Activated T-helper 2 cell treated with anti-CD3 and anti-CD28 coated beads, Interferon-gamma antibody, Interleukin-2, Interleukin-4, amounts not matched to agents 10 μg/mL and 5 μg/mL and 100 μg/mL, durations not matched to agents 14 hours and 24 hours and 36 hours (primary cell): ENCODE measurements at regions not wholly inside any gene's neighbourhood (a gene's known extent, or its start where the extent isn't known, plus 50 kb on each side); places are given as distances from the start of the nearest gene placed in this dataset.
A peak's percentile ranks its signal among the peaks of the same experiment; 100 is the strongest.
"Not testable (repeated sequence)": the region's sequence is repeated elsewhere in the genome, so short reads cannot be mapped to it uniquely, and the experiment has no call there.

ENCODE experiments used
- DNase-seq: peaks from one replicate; pipeline ENCODE4 v3.0.0; 2021; ENCODE audit warnings: low spot score
- H3K27ac Mint-ChIP-seq: one replicate; pipeline ENCODE4 v1.8.0; 2021; ENCODE audit warnings: mixed read lengths
- H3K27me3 Mint-ChIP-seq: one replicate; pipeline ENCODE4 v1.8.0; 2021; ENCODE audit warnings: low read depth, mixed read lengths
- H3K36me3 Mint-ChIP-seq: one replicate; pipeline ENCODE4 v1.8.0; 2021; ENCODE audit warnings: low read depth, mixed read lengths
- H3K4me1 Mint-ChIP-seq: one replicate; pipeline ENCODE4 v1.8.0; 2021; ENCODE audit warnings: low read depth, mixed read lengths
- H3K4me3 Mint-ChIP-seq: one replicate; pipeline ENCODE4 v1.8.0; 2021; ENCODE audit warnings: low read depth, mild to moderate bottlenecking, moderate library complexity, mixed read lengths
- H3K9me3 Mint-ChIP-seq: one replicate; pipeline ENCODE4 v1.8.0; 2021; ENCODE audit warnings: mixed read lengths
- intact Hi-C: fragments of 100-400 bp; cut with micrococcal nuclease; formaldehyde crosslinking; loops from one replicate; pipeline ENCODE4 v1.15.1; 2023

DNA sequence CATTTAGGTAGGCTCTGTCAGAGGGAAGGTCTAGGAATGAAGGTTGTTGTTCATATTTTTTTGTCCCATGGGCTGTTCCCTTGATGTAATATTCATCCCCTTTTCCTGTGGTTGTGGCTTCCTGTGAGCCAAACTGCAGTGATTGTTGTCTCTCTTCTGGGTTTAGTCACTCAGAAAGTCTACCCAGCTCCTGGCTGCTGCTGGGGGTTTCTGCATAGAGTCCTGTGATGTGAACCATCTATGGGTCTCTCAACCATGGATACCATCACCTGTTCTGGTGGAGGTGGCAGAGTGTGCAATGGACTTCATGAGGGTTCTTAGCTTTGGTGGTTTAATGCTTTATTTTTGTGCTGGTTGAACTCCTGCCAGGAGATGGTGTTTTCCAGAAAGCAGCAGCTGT lies 122.8 kb downstream of the ZC4H2 start:
- no peak for DNase-seq
- Mint-ChIP-seq H3K27me3 (no peaks in the 10 kb centered on the region), H3K4me3 (no peak overlapping the region), H3K9me3 (peaks cover 19% of the 10 kb centered on the region), H3K4me1 (peaks cover 17% of the 10 kb centered on the region), H3K36me3 (peaks cover 34% of the 10 kb centered on the region), H3K27ac (no peak overlapping the region)
- intact Hi-C loops = no loop called here

DNA sequence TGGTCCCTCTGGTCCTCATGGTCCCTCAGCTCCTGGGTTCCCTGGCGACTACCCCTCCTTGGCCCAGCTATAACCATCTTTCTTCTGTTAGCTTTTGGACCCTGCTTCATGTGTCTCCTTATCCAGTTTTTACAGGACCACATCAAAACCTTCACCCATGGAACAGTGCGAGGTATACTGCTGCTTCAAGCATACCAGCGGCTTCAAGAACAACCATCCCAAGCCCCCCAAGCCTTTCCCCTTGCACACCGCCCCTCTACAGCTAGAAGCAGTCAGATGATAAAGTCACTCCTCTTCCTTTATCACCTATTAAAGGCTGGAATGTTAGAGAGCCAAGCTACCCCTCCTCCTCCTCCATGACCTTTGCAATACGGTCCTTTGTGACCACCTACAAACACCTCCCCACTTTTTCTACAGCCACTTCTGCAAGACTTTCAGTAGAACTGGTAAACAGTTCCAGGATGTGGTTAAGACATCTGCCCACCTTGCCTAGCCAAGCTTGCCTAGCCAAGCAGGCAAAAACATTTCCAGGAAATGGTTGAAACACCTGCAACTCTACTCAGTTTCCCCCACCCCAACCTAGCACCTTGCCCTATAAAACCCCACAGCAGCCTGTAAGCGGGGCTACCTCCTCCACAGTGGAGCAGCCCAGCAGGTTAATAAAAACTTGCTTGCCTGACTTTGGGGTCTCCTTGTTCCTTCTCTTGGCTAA lies 125.7 kb downstream of the ZC4H2 start:
- DNase-seq = no peak
- intact Hi-C loops = no loop called here
- Mint-ChIP-seq H3K36me3 (peaks cover 34% of the 10 kb centered on the region), H3K27ac (peak overlapping the region; percentile 42), H3K9me3 (peaks cover 15% of the 10 kb centered on the region), H3K4me1 (peaks cover 17% of the 10 kb centered on the region), H3K27me3 (no peaks in the 10 kb centered on the region), H3K4me3 (peak overlapping the region; percentile 17)

DNA sequence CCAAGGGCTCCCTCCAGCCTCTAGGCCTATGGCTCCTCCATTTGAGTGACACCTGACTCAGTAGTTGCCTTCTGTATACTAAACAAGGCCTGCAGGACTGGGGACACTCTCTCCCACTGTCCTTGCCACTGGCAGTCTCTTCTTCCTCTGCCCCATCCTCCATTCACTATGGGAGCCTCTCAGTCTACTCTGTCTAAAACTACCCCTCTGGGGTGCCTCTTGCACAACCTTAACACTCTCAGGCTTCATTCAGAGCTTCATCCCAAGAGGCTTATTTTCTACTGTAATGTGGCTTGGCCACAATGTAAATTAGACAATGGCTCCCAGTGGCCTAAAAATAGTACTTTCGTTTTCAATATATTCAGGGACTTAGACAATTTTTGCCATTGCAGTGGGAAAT lies 133.0 kb downstream of the ZC4H2 start:
- Mint-ChIP-seq H3K27ac (peak overlapping the region; percentile 75), H3K4me3 (no peak overlapping the region), H3K36me3 (peaks cover 45% of the 10 kb centered on the region), H3K27me3 (no peaks in the 10 kb centered on the region), H3K4me1 (peaks cover 25% of the 10 kb centered on the region), H3K9me3 (peaks cover 13% of the 10 kb centered on the region)
- DNase-seq = no peak
- intact Hi-C loops = no loop called here

DNA sequence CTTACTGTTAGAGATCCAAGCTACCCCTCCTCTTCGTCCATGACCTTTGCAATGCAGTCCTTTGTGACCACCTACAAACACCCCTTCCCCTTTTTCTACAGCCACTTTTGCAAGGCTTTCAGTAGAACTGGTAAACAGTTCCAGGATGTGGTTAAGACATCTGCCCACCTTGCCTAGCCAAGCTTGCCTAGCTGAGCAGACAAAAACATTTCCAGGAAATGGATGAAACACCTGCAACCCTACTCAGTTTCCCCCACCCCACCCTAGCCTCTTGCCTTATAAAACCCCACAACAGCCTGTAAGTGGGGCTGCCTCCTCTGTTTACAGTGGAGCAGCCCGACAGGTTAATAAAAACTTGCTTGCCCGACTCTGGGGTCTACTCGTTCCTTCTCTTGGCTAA lies 133.8 kb downstream of the ZC4H2 start:
- Mint-ChIP-seq H3K4me3 (no peak overlapping the region), H3K27me3 (no peaks in the 10 kb centered on the region), H3K4me1 (peaks cover 25% of the 10 kb centered on the region), H3K36me3 (peaks cover 45% of the 10 kb centered on the region), H3K9me3 (peaks cover 13% of the 10 kb centered on the region), H3K27ac (peak overlapping the region; percentile 77)
- intact Hi-C loops = no loop called here
- DNase-seq = peak; percentile 8

DNA sequence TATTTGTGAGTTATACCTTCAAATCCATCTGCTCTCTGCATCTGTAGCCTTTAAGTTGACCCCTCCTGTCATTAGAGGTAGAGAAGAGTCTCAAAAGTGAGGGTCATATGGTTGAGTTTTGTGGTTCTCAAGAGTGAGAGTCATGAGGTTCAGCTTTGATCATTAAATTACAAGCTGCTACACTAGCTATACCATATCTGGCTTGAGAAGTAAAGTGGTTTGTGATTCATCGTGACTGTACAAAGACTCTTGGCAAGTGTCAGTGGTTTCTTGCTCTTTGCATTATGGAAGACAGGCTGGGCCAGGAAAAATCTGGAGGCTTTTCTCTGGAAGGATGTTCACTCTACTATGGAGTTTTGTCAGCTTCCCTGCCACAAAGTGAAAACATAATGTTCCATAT lies 170.6 kb downstream of the ZC4H2 start:
- Mint-ChIP-seq H3K27me3 (no peaks in the 10 kb centered on the region), H3K9me3 (peaks cover 28% of the 10 kb centered on the region), H3K27ac (no peak overlapping the region), H3K4me3 (no peak overlapping the region), H3K4me1 (no peaks in the 10 kb centered on the region), H3K36me3 (no peaks in the 10 kb centered on the region)
- no peak for DNase-seq
- intact Hi-C loops = no loop called here

DNA sequence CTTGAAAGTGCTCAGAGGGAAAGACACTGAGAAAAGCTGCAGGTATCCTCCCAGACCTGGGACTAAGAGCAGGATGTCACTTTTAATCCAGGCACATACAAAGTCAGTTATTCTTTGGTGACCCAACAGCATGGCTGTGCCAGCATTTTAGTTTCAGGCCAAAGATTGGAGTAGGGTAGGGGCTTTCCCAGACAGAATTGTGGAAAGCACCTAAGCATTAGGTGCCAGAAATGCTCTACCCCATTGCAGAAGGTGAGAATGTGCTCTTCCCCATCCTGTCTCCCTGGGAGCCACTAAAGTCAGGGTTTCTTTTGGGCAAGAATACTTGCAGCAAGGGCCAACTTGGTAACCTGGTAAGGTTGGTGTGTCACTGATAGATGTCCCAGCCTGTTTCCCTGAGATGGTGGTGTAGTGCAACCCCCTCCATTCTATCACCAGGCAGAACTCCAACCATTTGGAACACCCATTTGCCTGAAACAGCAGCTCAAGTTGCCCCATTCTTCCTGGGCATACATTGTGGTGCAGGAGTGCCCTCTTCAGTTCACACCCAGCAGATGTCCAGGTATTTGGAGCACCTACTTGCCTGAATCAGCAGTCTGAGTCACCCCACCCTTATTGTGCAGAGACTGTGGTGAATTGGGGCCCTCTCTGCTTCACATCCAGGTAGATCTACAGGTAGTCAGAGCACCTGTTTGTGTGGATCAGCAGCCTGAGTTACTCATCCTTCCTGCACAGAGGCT lies 183.5 kb downstream of the ZC4H2 start:
- no peak overlapping the region for H3K27ac Mint-ChIP-seq
- intact Hi-C loops = no loop called here
- H3K4me1 Mint-ChIP-seq = no peaks in the 10 kb centered on the region
- DNase-seq = no peak
- no peaks in the 10 kb centered on the region for H3K27me3 Mint-ChIP-seq
- H3K4me3 Mint-ChIP-seq = no peak overlapping the region
- H3K9me3 Mint-ChIP-seq = peaks cover 18% of the 10 kb centered on the region
- no peaks in the 10 kb centered on the region for H3K36me3 Mint-ChIP-seq

DNA sequence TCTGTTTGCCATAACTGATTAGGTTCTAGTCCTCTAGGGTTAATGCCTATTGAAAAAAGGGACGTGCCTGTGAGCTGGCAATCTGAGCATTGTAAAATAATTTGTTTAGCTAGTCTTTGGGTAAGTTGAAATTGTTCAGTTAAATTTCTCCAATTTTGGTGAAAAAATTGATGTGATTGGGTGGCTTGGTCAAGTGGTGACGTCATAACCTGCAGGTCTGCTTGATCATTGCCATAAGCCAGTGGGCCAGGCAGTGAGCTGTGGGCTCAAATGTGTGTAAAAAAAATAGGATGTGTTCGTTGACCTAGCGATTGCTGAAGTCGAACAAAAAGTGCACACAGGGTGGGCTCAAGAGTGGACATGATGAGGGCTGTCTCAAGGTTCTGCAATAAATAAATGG lies 193.3 kb downstream of the ZC4H2 start:
- Mint-ChIP-seq H3K4me3 (no peak overlapping the region), H3K36me3 (no peaks in the 10 kb centered on the region), H3K4me1 (no peaks in the 10 kb centered on the region), H3K27ac (no peak overlapping the region), H3K27me3 (no peaks in the 10 kb centered on the region), H3K9me3 (peaks cover 15% of the 10 kb centered on the region)
- intact Hi-C loops = no loop called here
- no peak for DNase-seq

DNA sequence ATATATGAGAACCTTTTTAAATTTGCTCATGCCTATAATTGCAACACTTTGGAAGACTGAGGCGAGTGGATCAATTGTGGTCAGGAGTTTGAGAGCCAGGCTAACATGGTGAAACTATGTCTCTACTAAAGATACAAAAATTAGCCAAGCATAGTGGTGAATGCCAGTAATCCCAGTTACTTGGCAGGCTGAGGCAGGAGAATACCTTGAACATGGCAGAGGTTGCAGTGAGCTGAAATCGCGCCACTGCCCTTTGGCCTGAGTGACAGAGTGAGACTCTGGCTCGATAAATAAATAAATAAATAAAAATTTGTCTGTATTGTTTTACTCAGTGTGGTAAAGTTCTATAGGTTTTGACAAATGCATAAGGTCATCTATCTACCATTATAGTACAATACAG lies 218.2 kb downstream of the ZC4H2 start:
- no peak overlapping the region for H3K27ac Mint-ChIP-seq
- H3K4me1 Mint-ChIP-seq = no peaks in the 10 kb centered on the region
- no peaks in the 10 kb centered on the region for H3K36me3 Mint-ChIP-seq
- DNase-seq = no peak
- H3K27me3 Mint-ChIP-seq = no peaks in the 10 kb centered on the region
- H3K9me3 Mint-ChIP-seq = peaks cover 13% of the 10 kb centered on the region
- H3K4me3 Mint-ChIP-seq = no peak overlapping the region
- intact Hi-C loops = no loop called here

DNA sequence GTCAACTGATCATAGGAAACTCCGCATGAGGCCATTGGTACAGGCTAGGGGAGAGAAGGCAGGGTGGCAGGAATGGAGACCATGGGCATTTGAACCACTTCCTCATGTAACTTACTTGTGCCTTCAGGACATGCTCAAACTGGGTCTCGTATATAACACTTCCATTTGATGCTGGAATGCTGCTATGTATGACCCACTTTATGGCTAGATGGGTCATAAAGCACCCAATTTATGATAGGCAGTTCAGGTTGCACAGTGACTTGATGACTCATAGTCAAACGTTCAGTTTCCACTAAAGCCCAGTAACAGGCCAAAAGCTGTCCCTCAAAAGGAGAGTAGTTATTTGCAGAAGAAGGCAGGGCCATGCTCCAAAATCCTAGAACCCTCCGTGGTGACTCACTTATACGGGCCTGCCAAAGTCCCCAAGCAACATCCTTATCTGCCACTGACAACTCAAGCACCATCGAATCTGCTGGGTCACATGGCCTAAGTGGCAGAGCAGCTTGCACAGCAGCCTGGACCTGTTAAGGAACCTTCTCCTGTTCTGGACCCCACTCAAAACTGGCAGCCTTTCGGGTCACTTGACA lies 236.4 kb downstream of the ZC4H2 start:
- no peaks in the 10 kb centered on the region for H3K36me3 Mint-ChIP-seq
- H3K9me3 Mint-ChIP-seq = peaks cover 4% of the 10 kb centered on the region
- no peak overlapping the region for H3K4me3 Mint-ChIP-seq
- no peaks in the 10 kb centered on the region for H3K27me3 Mint-ChIP-seq
- intact Hi-C loops = no loop called here
- no peaks in the 10 kb centered on the region for H3K4me1 Mint-ChIP-seq
- H3K27ac Mint-ChIP-seq = no peak overlapping the region
- DNase-seq = no peak

DNA sequence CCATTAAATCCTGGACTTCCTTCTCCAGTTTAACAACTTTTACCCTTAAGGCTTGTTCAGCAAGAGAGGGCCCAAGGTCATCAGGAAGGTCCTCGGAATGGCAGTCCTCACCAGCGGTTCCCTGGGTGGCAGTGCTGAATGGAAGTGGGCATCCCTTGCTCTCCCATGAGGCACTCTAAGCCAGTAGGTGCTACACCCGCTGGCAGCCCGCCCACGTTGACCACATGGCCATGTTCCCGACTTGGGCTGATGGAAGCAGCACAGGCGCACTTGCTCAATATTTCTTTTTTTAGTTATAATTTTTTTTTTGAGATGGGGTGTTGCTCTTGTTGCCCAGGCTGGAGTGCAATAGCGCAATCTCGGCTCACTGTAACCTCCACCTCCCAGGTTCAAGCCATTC lies 277.9 kb downstream of the ZC4H2 start:
- no peaks in the 10 kb centered on the region for H3K27me3 Mint-ChIP-seq
- no peaks in the 10 kb centered on the region for H3K4me1 Mint-ChIP-seq
- H3K36me3 Mint-ChIP-seq = no peaks in the 10 kb centered on the region
- no peak overlapping the region for H3K27ac Mint-ChIP-seq
- H3K9me3 Mint-ChIP-seq = peaks cover 19% of the 10 kb centered on the region
- intact Hi-C loops = no loop called here
- H3K4me3 Mint-ChIP-seq = no peak overlapping the region
- no peak for DNase-seq

DNA sequence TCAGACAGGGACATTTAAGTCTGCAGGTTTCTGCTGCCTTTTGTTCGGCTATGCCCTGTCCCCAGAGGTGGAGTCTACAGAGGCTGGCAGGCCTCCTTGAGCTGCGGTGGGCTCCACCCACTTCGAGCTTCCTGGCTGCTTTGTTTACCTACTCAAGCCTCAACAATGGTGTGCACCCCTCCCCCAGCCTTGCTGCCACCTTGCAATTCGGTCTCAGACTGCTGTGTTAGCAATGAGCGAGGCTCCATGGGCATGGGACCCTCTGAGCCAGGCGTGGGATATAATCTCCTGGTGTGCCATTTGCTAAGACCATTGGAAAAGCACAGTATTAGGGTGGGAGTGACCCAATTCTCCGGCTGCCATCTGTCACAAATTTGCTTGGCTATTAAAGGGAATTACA lies 280.9 kb downstream of the ZC4H2 start:
- H3K9me3 Mint-ChIP-seq = peaks cover 16% of the 10 kb centered on the region
- not testable (repeated sequence) for H3K4me1 Mint-ChIP-seq, H3K36me3 Mint-ChIP-seq

DNA sequence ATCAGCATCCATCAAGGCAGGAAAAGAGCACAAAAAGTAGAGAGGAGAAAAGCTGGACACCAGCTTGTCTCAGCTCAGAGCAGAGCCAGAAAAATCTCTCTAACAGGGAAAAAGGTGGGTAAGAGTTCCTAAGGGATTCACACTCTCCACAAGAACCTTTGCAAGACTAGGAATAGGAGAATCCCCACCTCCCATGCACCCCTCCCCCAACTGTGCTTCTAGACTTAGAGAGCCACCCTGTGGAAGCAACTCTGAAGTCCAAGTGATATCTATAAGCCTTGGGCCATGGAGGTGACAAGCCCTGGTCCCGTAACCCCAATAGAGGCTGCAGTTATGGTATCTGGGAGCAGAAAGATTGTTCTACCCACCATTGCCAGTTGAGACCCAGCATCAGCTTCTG lies 267.6 kb upstream of the MTMR8 start:
- intact Hi-C loops = no loop called here
- Mint-ChIP-seq H3K4me3 (no peak overlapping the region), H3K27me3 (no peaks in the 10 kb centered on the region), H3K9me3 (peaks cover 26% of the 10 kb centered on the region), H3K4me1 (no peaks in the 10 kb centered on the region), H3K27ac (no peak overlapping the region), H3K36me3 (no peaks in the 10 kb centered on the region)
- DNase-seq = no peak

More for the DNA sequence above, 280.9 kb downstream of the ZC4H2 start:
- intact Hi-C loops, H3K27me3 Mint-ChIP-seq, H3K4me3 Mint-ChIP-seq, H3K27ac Mint-ChIP-seq, DNase-seq: not testable (repeated sequence)

DNA sequence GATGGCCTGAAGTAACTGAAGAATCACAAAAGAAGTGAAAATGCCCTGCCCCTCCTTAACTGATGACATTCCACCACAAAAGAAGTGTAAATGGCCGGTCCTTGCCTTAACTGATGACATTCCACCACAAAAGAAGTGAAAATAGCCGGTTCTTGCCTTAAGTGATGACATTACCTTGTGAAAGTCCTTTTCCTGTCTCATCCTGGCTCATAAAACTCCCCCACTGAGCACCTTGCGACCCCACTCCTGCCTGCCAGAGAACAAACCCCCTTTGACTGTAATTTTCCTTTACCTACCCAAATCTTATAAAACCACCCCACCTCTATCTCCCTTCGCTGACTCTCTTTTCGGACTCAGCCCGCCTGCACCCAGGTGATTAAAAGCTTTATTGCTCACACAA lies 262.0 kb upstream of the MTMR8 start:
- intact Hi-C loops, DNase-seq, H3K4me3 Mint-ChIP-seq, H3K36me3 Mint-ChIP-seq, H3K27ac Mint-ChIP-seq, H3K4me1 Mint-ChIP-seq, H3K27me3 Mint-ChIP-seq: not testable (repeated sequence)
- peaks cover 40% of the 10 kb centered on the region for H3K9me3 Mint-ChIP-seq
